DMS 273 (cell line): ENCODE measurements at regions not wholly inside any gene's neighbourhood (a gene's known extent, or its start where the extent isn't known, plus 50 kb on each side); places are given as distances from the start of the nearest gene placed in this dataset.

Experiments used
- DNase-seq: peaks from one replicate; lab custom pipeline; 2025; ENCODE audit not compliant: unreplicated experiment; lab: John Stamatoyannopoulos, UW

DNA sequence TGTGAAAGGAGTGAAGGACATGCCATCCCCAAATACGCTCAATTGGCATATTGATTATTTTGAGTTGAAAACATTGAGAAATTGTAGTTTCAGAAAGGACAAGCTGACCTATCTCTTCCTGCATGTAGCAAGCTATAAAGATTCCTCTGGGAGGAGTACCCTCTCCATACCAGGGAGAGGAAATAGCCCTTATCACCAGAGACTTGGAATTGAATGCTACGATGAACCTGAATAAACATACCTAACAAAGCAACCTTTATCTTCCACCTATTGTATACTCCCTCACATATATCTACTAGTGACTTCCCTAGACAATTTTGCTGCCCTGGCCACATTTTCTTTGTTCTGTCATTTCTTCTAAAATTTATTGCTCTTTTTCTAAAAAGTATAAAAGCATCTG lies 150.2 kb upstream of the EEPD1 start:
- DNase-seq: no peak

DNA sequence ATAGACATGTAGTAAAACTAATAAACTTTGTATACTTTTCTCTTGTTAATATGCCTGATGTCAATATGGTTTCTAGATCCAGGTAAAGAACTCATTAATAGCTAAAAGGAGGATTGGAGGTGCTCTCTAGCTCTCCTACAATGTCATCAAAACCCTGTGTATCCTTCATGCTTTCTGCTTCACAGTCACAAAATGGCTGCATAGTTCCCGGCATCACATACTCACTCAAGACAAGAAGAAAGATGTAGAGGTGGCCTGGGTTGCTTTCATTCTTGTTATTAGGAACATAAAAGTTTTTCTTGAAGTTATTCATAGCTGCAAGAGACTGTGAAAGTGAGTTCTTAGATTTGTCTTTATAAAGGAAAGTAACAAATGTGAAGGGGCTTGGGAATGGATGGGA lies 149.7 kb upstream of the EEPD1 start:
- no peak for DNase-seq

DNA sequence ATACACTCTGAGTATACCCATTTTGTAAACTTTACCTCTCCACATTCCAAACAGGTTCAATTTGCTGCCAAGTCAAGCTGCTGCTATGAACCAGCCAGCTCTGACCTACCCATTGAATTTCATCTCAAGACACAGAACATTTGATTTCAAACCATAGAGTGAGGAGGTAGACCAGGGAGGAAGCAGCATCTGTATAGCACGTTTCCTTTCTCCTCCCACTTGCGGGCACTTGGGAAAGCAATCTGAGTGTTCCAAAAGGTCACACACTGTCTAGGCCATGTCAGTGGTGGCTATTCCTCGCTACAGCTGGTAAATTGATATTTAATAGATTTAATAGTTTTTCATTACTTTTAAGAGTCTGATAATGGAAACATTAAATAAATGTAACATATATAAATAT lies 147.8 kb upstream of the EEPD1 start:
- DNase-seq: no peak

DNA sequence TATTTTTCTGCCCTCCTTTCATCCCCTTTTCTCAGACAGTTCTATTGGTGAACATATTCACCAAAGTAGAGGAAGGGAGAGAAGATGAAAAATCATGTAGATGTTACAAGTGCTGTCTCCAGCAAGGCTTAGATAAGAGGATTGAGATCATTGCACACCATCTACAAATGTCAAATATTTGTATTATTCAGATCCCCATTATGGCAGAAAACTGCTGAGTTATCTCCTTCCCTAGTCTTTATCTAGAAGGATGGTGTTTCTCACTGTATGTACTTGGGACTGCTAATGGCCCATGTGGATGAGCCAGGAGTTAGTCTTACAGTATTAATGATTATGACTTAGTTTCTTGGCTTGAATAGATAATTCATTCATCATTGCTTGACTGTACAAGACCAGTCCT lies 147.2 kb upstream of the EEPD1 start:
- DNase-seq: no peak

DNA sequence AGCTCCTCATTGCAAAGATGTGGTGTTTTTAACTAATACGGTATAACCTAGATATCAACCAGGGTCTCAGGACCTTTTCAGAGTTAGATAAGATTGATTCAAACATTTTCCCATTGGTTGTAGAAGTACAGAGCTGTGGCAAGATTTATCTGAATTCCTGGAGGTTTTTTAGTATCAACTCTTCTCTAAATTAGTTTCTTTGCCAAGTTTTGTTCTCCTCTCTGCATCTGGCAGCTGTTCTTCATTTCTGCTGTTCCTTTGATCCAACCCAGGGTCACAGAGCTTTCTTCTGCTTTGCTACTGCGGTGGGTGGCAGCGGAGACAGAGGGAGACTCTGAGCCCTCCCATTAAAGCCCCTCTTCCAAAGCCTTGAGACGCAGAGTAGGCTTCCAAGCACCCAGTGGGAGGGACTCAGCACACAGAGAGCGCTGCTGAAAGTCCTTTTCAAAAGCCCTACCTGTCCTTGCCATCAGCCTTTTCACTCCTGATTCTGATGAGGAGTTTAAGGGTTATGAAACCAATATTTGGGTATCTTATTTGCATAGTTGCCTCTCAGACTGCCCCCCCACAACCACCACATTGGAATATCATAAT lies 146.3 kb upstream of the EEPD1 start:
- no peak for DNase-seq

DNA sequence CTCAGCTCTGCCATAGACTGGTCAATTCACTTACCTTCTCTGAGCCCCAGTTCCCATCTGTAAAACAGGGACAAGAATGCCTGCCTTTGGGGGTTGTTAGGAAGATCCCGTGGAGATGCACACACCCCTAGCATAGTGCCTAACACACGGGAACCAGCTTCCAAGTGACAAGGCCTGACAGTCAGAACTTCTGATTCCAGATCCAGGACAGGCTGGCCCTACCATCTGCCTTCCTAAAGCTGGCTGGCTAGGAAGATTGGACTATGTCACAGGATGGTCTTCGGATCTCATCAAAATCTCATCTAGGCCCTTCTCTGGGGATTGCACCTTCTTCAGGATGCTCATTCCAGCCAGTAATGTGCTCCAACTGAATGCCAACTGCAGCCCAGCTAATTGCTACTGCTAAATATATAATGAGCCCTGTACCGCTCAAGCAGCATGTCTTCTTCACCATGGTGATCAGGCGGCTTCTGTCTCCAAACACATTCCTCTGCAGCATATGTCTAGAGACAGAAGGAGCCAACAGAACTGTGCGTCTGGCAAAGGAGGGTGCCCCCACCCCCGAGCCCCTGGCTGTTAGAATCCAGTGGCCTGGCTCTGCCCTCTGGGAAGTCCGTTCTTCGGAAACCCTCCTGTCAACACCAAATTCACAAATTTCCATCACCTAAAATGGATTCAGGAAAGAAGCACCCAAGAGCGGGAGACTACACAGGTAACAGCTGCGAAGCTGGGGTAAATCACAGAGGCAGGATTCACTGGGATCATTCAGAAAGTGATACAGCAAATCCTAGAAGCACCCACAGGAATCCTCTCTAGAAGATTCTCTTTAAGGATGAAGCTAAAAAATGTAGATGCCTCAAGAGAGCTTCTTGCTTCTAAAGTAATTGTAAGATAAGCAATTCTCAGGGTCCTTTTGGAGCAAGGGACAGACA lies 142.1 kb upstream of the EEPD1 start:
- DNase-seq: peak; percentile 88

DNA sequence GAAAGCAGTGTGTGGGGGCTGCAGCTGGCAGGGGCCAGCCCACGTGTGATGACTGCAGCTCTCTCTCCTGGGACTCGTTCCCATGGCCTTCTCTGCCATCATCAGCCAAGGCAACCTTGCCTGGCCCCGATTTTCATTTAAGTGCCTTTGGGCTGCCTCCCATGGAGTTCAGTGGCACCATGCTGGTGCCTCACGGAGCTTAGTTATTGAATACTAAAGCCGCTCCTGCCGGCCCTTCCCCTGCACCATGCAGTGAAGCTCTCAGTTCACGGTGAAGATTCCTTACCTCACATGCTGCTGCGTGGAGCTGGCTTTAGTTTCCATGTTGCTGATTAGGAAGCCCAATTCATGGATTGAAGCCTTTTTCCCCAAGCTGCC lies 141.5 kb upstream of the EEPD1 start:
- DNase-seq: peak; percentile 50

DNA sequence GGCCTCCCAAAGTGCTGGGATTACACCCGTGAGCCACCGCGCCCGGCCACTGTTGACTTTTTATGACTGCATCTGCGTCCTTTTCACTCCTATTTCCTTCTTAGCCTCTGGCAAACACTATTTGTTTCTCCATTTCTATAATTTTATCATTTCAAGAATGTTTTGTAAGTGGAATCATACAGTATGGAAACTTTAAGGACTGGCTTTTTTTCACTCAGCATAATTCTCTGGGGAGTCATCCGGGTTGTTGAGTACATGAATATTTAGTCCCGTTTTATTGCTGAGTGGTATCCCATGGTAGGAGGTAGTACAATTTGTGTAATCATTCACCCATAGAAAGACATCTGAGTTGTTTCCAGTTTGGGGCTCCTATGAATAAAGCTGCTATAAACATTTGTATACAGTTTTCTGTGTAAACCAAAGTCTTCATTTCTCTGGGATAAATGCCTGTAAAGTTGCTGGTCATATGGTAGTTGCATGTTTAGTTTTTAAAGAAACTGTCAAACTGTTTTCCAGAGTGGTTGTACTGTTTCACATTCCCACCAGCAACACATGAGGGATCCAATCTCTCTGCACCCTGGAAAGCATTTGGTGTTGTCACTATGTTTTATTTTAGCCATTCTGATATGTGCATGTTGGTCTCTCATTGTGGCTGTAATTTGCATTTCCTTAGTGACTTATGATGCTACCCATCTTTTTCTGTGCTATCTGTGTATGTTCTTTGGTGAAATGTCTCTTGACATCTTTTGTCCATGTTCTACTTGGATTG lies 139.6 kb upstream of the EEPD1 start:
- DNase-seq: no peak

DNA sequence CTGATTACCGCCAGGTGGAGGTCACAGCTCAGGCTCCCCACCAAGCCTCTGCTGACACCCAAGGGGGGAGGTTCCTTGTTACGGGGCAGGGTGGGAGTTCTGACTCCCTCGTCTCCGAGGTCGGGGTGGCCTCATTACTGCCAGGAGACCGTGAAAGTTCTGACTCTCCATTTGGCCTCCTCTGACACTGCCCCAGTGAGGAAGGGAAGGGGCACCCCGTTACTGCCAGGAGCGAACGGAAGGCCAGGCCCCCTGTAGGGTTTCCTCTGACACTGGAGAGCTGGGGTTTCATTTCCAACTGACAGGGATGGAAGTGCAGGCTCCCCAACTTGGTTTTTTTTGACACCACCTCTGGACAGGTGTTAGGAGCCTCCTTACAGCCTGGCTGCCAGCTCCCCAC lies 138.1 kb upstream of the EEPD1 start:
- DNase-seq: no peak

DNA sequence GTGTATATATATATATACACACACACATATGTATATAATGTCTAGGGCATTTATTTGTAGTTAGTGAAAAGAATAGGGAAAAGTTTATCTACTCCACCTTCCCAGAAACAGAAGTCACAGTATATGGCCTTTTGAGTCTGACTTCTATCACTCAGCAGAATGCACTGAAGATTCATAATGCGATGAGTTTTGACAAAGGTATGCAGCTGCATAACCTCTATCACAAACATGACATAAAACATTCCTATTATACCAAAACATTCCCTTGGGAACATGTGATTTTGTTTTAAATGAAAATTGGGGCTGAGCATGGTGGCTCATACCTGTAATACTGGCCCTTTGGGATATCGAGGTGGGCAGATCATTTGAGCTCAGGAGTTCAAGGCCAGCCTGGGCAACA lies 137.3 kb upstream of the EEPD1 start:
- DNase-seq: no peak

DNA sequence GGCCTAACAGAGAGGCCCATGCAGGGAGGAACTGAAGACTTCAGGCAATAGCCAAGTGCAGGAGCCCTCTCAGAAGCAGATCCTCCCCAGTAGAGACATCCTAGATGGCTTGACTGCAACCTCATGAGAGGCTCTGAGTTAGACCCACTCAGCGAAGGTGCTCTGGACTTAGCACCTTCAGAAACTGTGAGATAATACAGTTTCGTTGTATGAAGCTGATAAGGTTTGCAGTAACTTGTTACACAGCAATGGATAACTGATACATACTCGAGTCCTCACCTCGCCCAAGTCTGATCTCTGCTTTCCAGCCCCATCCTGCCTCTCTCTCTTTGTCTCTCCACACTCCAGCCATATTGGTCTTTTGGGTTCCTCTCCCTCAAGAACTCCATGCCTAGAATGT lies 136.4 kb upstream of the EEPD1 start:
- no peak for DNase-seq

DNA sequence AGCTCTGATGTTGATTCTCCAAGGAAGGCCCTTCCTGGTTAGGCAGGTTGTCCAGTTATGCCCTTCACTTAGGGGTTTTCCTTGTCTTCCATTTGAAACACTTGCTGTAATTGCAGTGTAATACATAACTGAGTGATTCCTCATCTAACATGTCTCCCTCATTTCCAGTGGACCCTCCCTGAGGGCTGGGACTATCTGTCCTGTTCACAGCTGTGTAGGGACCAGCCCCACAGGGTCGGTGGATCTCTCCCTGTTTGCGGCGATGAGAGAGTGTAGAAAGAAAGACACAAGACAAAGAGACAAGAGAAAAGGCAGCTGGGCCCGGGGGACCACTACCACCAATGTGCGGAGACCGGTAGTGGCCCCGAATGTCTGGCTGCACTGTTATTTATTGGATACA lies 135.9 kb upstream of the EEPD1 start:
- no peak for DNase-seq

DNA sequence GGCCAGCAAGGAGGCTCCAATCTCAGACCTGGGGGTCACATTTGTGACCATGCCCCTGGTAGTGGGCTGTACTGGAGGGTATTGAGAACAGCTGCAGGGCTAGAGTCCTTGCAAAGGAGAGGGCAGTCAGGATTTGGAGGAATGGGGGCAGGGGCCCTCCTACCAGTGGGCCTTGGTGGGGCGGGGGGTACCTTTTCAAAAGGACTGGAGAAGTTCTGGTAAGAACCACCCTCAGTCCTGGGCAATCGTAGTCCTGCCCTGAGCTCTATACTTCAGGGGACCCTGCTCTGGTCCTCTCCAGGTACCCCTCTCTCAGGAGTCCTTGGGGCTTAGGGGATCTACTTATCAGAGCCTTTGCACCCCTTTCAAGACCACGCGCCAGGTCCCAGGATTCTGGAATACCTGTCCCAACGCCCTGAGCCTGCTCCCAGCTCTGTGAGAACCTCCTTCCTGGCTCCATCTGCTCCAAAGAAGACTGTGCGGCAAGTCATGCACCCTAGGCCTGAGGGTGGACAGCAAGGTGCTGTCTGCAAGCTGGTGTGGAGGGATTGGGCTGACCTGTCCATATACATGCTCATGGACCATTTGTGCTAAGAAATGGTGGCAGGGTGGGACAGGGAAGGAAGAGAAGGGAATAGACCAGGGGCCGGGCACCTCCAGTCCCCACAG lies 134.1 kb upstream of the EEPD1 start:
- no peak for DNase-seq

DNA sequence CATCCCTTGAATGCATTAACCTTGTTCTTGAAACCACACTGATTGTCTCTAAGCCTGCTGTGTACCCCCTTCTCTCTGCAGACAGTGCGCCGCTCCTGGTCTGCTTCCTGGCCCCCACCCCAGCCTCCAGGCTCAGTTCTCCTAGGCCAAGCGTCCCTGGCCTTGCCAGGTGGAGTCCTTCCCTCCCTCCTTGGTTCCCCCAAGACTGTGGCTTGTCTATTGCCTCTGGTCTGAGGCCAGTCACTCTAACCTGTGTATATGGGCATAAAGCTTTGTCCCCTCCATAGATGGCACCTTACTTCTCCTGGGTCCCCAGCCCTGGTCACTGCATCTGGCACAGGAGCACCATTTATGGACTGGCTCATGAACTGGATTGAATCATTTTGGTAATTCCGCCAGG lies 133.5 kb upstream of the EEPD1 start:
- no peak for DNase-seq

DNA sequence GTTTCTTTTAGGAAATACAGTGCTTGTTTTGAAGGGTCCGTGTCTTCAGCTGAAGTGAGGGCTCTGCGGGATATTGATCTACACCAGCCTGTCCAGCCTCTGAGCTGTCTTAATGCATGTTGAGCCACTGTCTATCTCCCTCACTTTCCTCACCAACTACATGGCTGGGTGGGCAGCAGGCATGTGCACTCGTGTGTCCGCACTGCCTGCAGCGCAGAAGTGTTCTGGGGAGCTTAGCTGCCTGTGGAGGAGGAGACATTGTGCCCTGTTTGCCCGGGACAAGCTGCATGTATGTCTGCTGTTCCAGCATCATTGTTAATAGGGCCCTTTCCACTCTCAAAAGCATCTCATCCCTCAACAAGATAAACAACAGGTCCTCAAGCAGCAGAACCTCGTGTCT lies 133.1 kb upstream of the EEPD1 start:
- no peak for DNase-seq

DNA sequence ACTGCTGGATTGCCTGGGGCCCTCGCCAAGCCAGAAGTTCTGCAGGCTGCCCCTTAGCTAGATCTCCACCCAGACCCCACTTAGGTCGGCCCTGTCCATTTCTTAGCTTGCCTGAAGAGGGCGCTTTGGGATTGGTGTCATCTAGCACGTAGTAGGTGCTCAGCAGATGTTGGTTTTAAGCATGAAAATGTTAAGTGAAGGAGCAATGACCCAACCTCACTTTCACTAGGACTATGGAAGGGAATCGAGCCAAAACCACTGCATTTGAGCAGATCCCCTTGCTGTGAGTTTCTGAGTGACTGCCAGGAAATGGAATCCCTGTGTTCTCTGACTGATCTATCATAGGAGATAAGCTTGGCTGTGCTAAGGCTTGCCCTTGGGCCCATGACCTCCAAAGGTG lies 131.7 kb upstream of the EEPD1 start:
- DNase-seq: peak; percentile 62

DNA sequence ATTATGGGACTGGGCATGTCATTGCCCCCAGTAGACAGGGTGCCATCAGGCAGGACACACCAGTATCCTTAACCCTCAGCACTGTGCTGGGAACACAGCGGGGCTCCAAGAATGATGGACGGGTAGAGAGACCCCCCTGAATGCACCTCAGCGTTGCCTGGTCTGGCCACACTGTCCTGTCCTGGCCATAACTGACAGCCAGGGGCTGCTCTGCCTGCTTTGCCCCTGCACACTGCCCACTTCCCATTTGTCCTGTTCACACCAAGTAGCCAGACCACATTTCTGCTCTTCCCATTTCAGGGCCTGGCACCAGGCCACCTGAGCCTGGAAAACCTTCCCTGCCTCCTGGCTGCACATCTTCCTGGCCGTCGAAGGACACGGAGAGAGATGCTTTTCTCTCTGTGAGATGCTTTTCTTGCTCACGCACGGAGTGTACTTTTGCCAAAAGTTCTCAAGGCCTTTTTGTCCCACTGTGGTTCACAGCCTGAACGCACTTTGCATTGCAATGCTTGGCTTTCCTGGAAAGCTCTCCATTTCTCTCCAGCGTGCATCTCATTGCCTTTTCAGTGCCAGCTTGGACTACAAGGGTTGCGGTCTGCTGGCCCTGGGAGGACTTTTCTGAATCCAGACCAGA lies 131.0 kb upstream of the EEPD1 start:
- DNase-seq: peak; percentile 27

DNA sequence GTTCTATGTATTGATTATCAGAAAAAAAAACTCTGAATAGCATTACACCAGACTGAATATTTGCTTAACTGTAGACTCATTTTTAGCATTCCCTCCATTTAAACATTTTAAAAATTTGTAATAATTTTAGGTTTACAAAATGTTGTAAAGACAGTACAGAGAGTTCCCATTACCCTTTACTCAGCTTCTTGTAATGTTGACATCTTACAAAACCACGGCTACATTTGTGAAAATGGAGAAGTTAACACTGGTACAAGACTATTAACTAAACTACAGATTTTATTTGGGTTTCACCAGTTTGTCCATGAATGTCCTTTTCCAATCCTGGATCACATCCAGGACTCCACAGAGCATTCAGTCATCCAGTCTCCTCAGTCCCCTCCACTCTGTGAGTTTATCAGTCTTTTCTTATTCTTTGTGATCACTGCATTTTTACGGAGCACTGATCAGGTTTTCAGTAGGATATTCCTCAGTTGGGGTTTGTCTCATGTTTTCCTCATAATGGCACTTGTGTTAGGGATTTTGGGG lies 130.0 kb upstream of the EEPD1 start:
- no peak for DNase-seq

DNA sequence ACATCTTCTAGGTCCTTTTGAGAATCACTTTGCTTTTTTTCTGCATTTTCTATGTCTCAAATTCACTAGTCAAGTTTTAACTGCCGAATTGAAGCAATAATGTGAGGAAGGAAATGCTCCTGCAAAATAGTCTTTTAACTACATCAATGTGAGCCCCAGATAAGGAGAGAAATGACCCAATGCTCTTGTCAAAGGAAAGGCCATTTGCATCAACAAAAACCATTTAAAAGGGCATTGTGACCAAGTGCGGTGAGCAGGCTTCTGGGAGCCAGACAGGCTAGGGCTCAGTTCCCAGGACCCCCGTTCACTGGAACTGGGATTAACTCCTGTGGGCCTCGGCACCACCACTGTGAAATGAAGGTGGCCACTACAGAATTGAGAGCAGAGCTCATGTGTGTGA lies 127.9 kb upstream of the EEPD1 start:
- DNase-seq: no peak

DNA sequence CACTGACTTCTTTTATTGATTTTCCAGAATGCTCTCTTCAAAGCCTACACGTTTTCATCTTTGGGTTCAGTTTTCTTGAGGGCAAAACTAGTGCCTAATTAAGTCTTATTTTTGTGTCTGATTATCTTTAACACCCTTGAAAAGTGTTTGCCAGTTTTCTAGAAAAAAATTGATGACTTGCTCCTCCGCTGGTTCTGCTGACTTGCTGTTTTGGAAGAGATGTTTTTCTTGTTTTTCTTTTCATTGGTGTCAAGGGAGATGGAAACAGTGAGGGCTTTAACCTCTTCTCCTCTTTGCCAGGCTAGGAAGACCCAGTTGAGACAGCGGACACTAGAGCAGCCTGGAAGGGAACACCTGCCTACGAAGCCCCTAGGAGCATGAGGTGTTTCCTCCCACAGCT lies 123.7 kb upstream of the EEPD1 start:
- no peak for DNase-seq
